ENCODE measurements at regions not wholly inside any gene's neighbourhood (a gene's known extent, or its start where the extent isn't known, plus 50 kb on each side); places are given as distances from the start of the nearest gene placed in this dataset.

- Histone ChIP-seq H3K4me1 (replicated peaks; ENCODE audit: insufficient read depth) (no peaks in the 10 kb centered on the region), H3K4me2 (no peak overlapping the region), H4K20me1 (ENCODE audit: insufficient read depth) (no peaks in the 10 kb centered on the region), H3K4me3 (no peak overlapping the region), H3F3A (ENCODE audit: insufficient read depth, low read depth) (no peaks in the 10 kb centered on the region), H3K27ac (no peak overlapping the region), H3K27me3 (ENCODE audit: insufficient read depth, low read depth) (no peaks in the 10 kb centered on the region), H3K36me3 (ENCODE audit: low read depth) (no peaks in the 10 kb centered on the region), H3K79me2 (ENCODE audit: low read depth) (no peaks in the 10 kb centered on the region), H3K9me2 (ENCODE audit: insufficient read depth) (no peaks in the 10 kb centered on the region), H2AFZ (no peak overlapping the region), H3K9me3 (ENCODE audit: insufficient read depth, low read depth) (no peaks in the 10 kb centered on the region)
- TF ChIP-seq CTCF (conservative IDR thresholded peaks at IDR 0.05) (no peak), EZH2 (IDR thresholded peaks at IDR 0.05; ENCODE audit: low read depth) (no peak)
- intact Hi-C loops (cut with micrococcal nuclease; ENCODE audit: unreplicated experiment) = no loop called here
- ChIA-PET POLR2A (ENCODE audit: unreplicated experiment) (interaction anchor here (0.6 kb wide), 1 partner anchor 49 kb away, joined by 3 read pairs; no protein-coding TSS in a partner anchor), CTCF (no interaction called here)
- no peak for DNase-seq
- BruUV-seq (replicated peaks) = no TSS peak
These were observed 78.9 kb upstream of the SLC4A4 start for GRCh38 chr4:71259911-71260331.

GRCh38 chr4:71260544-71260943 is 78.3 kb upstream of the SLC4A4 start:
- Histone ChIP-seq H3K4me1 (replicated peaks; ENCODE audit: insufficient read depth) (no peaks in the 10 kb centered on the region), H3K27ac (no peak overlapping the region), H3K27me3 (ENCODE audit: insufficient read depth, low read depth) (no peaks in the 10 kb centered on the region), H3K9me2 (ENCODE audit: insufficient read depth) (no peaks in the 10 kb centered on the region), H3K9me3 (ENCODE audit: insufficient read depth, low read depth) (no peaks in the 10 kb centered on the region), H3K36me3 (ENCODE audit: low read depth) (no peaks in the 10 kb centered on the region), H2AFZ (no peak overlapping the region), H3K4me3 (no peak overlapping the region), H3K79me2 (ENCODE audit: low read depth) (no peaks in the 10 kb centered on the region), H3K4me2 (no peak overlapping the region), H3F3A (ENCODE audit: insufficient read depth, low read depth) (no peaks in the 10 kb centered on the region), H4K20me1 (ENCODE audit: insufficient read depth) (no peaks in the 10 kb centered on the region)
- no peak for DNase-seq
- no TSS peak for BruUV-seq (replicated peaks)
- POLR2A ChIA-PET (ENCODE audit: unreplicated experiment) = no interaction called here
- CTCF ChIA-PET = no interaction called here
- TF ChIP-seq CTCF (conservative IDR thresholded peaks at IDR 0.05) = no peak
- TF ChIP-seq EZH2 (IDR thresholded peaks at IDR 0.05; ENCODE audit: low read depth) = no peak
- intact Hi-C loops (cut with micrococcal nuclease; ENCODE audit: unreplicated experiment) = no loop called here

GRCh38 chr4:71261001-71261400 is 77.8 kb upstream of the SLC4A4 start:
- ChIA-PET CTCF (no interaction called here), POLR2A (ENCODE audit: unreplicated experiment) (no interaction called here)
- H3K27ac ChIP-seq = no peak overlapping the region
- no peak overlapping the region for H3K4me3 ChIP-seq
- no peak overlapping the region for H3K4me2 ChIP-seq
- no peaks in the 10 kb centered on the region for H4K20me1 ChIP-seq (ENCODE audit: insufficient read depth)
- intact Hi-C loops (cut with micrococcal nuclease; ENCODE audit: unreplicated experiment) = no loop called here
- H3K4me1 ChIP-seq (replicated peaks; ENCODE audit: insufficient read depth) = no peaks in the 10 kb centered on the region
- no TSS peak for BruUV-seq (replicated peaks)
- no peaks in the 10 kb centered on the region for H3F3A ChIP-seq (ENCODE audit: insufficient read depth, low read depth)
- no peaks in the 10 kb centered on the region for H3K9me2 ChIP-seq (ENCODE audit: insufficient read depth)
- H3K36me3 ChIP-seq (ENCODE audit: low read depth) = no peaks in the 10 kb centered on the region
- H3K9me3 ChIP-seq (ENCODE audit: insufficient read depth, low read depth) = no peaks in the 10 kb centered on the region
- DNase-seq = no peak
- H2AFZ ChIP-seq = no peak overlapping the region
- H3K27me3 ChIP-seq (ENCODE audit: insufficient read depth, low read depth) = no peaks in the 10 kb centered on the region
- no peaks in the 10 kb centered on the region for H3K79me2 ChIP-seq (ENCODE audit: low read depth)
- TF ChIP-seq EZH2 (IDR thresholded peaks at IDR 0.05; ENCODE audit: low read depth) = no peak
- TF ChIP-seq CTCF (conservative IDR thresholded peaks at IDR 0.05) = no peak

Data from PC-9 (cell line).